Stomach (tissue), 4 donors: ENCODE measurements at regions not wholly inside any gene's neighbourhood (a gene's known extent, or its start where the extent isn't known, plus 50 kb on each side); places are given as distances from the start of the nearest gene placed in this dataset.

Experiments used
- CTCF ChIP-seq, 7 experiments: fragments of 450-650 bp in 4 of 7; fragments of 200-600 bp in 3 of 7; sonication (generic) in 3 of 7; IDR thresholded peaks; one replicate each; pipeline ENCODE4 v1.5.1; 2016 to 2019; ENCODE audit warnings: antibody characterized with exemption in 7 of 7, control low read depth in 2 of 7, mild to moderate bottlenecking in 1 of 7
- EP300 ChIP-seq: sonication (generic); formaldehyde crosslinking; IDR thresholded peaks from one replicate; pipeline ENCODE4 v1.6.1; 2017; ENCODE audit warnings: antibody characterized with exemption
- POLR2A ChIP-seq, 4 donors: fragments of 450-650 bp; IDR thresholded peaks; one replicate each; pipeline ENCODE4 v1.6.1; 2016; ENCODE audit warnings: antibody characterized with exemption in 4 of 4, control low read depth in 2 of 4, mild to moderate bottlenecking in 1 of 4, moderate library complexity in 1 of 4
- POLR2AphosphoS5 ChIP-seq, 3 donors: sonication (generic); formaldehyde crosslinking; IDR thresholded peaks; one replicate each; pipeline ENCODE4 v1.6.1; 2016; ENCODE audit warnings: antibody characterized with exemption in 3 of 3

- TF ChIP-seq POLR2A (IDR thresholded peaks at IDR 0.05) (no peak), CTCF (IDR thresholded peaks at IDR 0.05) (no peak), POLR2AphosphoS5 (IDR thresholded peaks at IDR 0.05) (no peak), EP300 (no peak)
Observed at GRCh38 chr4:174430576-174430975, 91.7 kb downstream of the HPGD start.
